ENCODE measurements at regions not wholly inside any gene's neighbourhood (a gene's known extent, or its start where the extent isn't known, plus 50 kb on each side); places are given as distances from the start of the nearest gene placed in this dataset.

- FAIRE-seq: no peak
These were observed 409.6 kb upstream of the PKN2 start for GRCh38 chr1:88274431-88274830.

DNA sequence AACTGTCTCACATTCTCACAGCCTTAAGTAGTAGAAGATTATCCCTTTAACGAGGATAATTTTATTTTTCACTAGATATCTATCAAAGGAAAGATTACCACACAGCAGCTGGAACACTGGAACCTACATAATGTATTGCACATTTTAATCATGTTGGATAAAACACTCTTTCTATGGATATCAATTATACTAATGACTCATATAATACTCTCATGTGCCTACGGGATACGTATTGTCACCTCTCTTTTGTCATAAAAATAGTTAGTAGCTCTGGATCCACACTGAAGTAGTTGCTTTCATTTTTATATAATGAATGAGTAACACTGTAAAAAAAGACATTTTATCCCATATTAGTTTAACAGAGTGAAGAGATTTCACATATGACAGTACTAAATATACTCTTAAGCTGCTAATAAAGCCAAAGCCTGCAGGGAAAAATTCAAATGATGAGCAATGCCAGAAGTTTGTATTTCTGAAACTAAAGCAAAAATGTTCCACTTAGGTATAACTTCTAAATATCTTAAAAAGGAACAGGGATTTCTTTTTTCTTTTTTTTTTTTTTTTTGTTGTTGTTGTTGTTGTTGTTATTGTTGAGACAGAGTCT lies 408.7 kb upstream of the PKN2 start:
- no peak for FAIRE-seq

DNA sequence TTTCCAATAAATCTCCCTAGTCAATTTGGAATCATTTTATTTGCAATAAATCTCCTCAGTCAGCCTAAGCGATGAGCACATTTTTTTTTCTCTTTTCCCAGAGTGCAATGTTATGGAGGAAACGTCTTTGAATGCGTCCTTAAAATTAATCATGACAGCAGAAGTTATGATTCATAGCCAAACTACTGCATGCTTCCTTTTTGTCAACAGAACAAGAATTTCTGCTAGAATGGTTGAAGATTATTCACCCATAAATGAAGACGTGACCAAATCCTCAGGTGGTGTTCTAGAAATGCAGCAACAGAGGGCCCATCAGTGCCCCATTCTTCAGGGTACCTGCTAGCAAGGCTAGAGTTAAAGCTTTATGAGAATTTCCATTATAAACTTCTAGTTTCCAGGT lies 407.9 kb upstream of the PKN2 start:
- FAIRE-seq: no peak

GRCh38 chr1:88284066-88284465 lies 400.0 kb upstream of the PKN2 start:
- FAIRE-seq: no peak

GRCh38 chr1:88284666-88285366 lies 399.3 kb upstream of the PKN2 start:
- FAIRE-seq: no peak

DNA sequence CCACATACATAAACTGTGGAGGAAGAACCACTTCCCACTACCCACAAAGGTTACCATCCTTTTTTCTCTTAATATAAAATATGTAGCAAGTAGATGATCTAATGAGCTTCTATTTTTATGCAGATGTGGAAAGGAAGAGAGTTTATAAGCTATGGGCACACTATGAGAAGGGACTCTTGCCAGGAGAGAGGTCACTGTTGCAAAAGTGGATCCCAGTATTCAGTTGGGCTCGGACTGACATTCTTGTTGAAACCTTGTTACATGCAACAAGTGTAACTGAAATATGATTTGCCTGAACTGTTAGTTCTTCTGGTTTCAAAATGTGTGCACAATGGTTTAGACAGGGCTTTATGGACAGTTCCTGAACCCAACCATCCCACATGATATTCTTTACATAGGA lies 397.4 kb upstream of the PKN2 start:
- no peak for FAIRE-seq

- FAIRE-seq: no peak
These were observed 395.5 kb upstream of the PKN2 start for GRCh38 chr1:88288571-88288970.

DNA sequence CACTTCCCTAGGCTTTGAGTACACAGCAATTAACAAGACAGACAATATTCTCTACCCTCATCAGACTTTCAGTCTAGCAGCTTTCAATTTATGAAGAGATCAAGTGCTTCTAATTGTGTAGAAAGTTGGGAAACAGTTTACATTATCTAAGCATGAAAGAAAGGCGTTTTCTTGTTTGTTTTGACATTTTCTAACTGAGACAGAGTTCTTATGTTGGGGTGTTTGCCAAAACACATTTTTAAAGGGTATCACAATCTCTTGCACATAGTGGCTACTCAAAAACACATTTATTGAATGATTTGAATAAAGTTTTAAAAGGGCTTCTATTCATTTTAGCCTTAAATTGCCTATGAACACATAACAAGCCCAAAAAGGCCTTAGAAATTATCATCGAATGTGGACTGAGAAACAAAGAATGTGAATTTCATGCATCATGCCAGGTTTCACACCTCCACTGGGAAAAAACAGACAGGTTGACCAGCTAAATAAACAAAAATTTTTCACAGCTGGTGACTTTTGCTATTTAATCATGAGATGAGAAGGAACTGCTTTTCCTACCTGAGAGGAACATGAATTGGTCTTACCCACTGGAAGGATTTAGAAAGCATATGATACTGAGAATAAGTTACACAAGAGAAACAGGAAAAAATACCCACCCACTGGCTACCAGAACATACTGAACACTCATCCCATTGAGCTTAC lies 394.5 kb upstream of the PKN2 start:
- FAIRE-seq: no peak

DNA sequence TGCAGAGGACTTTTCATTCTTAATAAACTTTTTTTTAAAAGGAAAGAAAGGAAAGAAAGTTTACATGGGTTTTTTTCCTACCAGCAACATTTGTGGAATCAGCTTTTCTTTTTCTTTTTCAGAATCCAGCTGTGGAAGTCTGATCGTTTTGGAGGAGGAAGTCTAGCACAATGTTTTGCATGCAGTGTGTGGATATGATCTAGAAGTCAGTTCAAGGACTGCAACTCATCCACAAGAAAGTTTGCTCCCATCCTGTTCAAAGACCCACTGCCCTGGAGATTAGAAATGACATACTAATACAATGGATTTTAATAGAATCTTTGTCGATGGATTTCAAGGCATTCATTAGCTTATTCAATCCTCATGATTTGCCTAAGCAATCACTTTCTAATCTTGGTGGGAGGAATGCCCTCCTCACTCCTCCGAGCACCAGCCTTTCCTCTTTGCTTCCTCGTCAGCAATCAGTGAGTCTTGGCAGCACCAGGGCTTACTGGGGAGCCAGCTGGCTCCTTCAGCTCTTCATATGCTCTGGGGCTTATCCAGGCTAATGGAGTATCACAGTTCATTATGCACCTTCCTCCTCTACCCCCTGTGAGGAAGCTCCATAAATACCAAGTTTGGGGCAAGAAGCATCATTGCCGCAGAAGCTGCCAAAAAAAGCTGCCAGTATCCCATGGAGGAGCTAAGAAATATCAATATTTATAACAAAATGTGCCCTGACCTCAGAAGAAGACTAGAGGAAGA lies 392.3 kb upstream of the PKN2 start:
- FAIRE-seq: no peak

GRCh38 chr1:88293691-88294190 lies 390.3 kb upstream of the PKN2 start:
- FAIRE-seq: no peak

DNA sequence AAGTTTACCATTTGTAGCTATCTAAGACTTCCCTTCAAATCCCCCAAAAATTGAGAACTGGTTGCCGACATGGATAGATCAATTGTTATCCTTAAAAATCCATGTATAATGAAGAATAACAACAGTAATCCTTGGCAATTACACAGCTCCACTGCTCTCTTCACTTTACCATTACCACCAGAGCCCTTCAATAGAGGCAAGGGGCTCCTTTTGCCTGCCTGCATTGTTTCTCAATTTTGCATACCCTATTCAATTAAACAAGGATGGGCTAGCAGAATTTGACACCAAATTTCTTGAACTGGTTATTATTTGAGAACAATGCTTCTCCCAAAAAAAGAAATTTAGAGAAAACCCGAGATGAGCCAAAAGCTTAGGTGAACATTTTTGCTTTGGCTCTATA lies 387.8 kb upstream of the PKN2 start:
- no peak for FAIRE-seq

GRCh38 chr1:88296642-88297041 lies 387.4 kb upstream of the PKN2 start:
- FAIRE-seq: no peak

DNA sequence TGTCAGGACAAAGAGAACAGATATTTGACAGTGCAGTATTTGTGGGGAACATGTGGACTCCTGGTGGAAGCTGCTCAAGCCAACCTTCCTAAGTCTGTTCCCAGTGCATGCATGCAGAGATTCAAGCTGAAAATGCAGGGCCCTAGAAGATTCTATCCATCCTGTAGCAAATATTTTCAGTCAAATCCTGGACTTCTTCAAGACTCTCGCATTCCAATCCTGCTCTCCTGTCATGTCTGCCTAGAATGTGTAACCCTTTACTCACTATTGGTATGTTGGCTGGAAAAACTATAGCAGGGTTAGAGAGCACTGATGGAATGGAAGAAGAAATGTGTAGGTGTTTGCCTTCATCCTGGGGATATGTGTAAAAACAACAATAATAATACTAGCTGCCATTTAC lies 385.6 kb upstream of the PKN2 start:
- FAIRE-seq: no peak

GRCh38 chr1:88300752-88301263 lies 383.3 kb upstream of the PKN2 start:
- FAIRE-seq: no peak

- peak; percentile 71 for FAIRE-seq
These were observed 381.1 kb upstream of the PKN2 start for GRCh38 chr1:88302843-88303486.

- no peak for FAIRE-seq
These were observed 372.8 kb upstream of the PKN2 start for GRCh38 chr1:88311265-88311664.

DNA sequence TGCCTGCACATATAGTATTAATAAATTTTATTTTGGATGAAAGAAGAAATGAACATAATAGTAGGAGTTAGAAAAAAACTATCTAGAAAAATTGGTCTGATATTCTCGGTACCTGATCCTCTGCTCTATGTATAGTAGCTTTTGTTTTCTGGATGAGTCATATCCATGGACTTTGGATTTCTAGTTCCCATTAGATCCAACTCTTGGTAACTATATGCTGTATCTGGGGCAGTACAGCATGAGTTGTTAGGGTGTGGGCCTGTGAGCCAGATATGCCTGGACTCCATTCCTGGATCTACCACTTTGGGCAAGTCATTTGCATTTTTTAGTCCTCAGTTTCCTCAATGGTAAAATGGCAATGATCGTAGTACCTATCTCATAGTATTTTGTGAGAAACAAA lies 372.2 kb upstream of the PKN2 start:
- no peak for FAIRE-seq

DNA sequence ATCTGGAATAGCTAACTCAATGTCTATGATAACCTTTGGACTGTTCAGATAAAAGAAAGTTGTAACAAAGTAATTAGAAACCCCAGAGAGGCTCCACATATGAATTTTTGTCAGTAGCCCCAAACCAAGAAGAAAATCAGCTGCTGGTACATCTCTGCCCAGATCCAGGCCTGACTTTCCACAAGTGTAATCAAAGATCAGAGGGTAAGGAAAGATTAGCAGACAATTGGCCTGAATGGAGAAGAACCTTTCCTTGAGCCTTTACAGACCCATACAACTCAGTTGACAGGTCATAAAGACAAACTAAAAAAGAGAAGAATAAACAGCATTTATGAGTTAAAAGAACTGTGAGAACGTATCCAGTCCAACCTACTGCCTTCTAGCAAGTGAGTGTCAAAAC lies 366.7 kb upstream of the PKN2 start:
- no peak for FAIRE-seq

DNA sequence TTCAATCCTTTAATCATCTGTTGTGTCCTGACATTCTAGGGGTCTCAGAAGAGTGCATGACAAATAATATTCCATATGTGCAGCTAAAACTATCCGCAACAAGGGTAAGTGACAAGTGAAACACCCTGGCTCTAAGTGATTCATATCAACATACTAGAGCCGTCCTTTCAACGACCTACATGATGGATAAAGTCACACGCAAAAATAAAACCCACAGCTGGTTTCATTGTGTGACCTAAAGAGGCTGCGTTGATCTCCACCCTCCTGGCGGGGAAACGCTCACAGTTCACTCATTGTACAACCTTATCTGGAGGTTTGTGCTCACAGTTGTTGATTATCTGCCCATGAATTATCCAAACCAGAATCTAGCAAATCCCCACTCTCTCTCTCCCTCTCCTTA lies 365.3 kb upstream of the PKN2 start:
- no peak for FAIRE-seq

DNA sequence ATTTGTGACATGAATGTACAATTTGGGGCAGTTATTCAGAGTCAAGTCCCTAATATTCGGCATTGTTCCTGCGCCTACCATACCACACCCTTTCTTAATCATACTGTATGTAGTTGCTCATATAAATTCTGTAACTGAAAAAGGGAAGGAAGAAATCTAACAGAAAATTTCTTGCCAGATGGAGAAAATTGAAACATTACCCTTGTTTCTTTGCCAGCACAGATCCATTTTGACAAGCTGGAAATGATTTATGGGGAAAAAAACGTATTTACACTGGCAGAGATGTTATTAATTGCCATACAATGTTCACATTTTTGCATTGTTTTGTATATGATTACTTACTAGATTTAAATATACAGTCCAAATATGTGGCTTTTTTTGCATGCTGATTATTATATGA lies 363.8 kb upstream of the PKN2 start:
- FAIRE-seq: no peak

DNA sequence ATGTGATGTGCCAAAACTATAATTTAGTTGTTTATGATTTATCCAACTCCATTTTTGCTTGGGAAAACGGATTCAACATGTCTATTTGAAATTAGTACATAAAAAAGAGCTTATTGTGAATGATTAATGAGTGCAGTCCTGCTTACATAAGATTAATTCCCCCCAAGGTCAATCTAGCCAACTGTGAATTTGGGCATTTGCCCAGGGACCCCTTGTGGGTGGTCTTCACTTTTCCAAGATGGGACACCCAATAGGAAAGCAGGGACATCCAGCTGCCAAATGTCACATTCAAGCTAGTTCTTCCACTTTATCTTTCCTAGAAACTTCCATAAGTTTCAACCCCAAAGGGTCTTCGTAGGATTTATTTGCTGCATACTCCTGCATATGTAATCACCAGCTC lies 362.4 kb upstream of the PKN2 start:
- no peak for FAIRE-seq

- FAIRE-seq: no peak
These were observed 359.2 kb upstream of the PKN2 start for GRCh38 chr1:88324899-88325298.

Data from TTC549 (cell line).